PC-3 (cell line): ENCODE measurements at regions not wholly inside any gene's neighbourhood (a gene's known extent, or its start where the extent isn't known, plus 50 kb on each side); places are given as distances from the start of the nearest gene placed in this dataset.
A peak's percentile ranks its signal among the peaks of the same experiment; 100 is the strongest.

ENCODE experiments used
- ATAC-seq: fragments of 200-7000 bp; cut with Tn5 transposase; 2 replicates; pipeline ENCODE4 v1.9.1; 2020; ENCODE audit warnings: mild to moderate bottlenecking, moderate library complexity
- BruUV-seq: library from RNA; stranded (reverse); fragments of 400-500 nt; replicated peaks from 2 replicates; lab custom pipeline; 2021; lab: Mats Ljungman, UMichigan
- CTCF ChIA-PET: fragments of 300-600 bp; sonication (Branson Sonifier 250); formaldehyde crosslinking; loops from one replicate; lab custom pipeline; 2022; ENCODE audit warnings: antibody characterized with exemption; lab: Charles Lee
- POLR2A ChIA-PET: fragments of 300-600 bp; sonication (Branson Sonifier 250); formaldehyde crosslinking; loops from one replicate; lab custom pipeline; 2022; ENCODE audit warnings: antibody characterized with exemption; ENCODE audit not compliant: unreplicated experiment; lab: Charles Lee
- DNase-seq: peaks from one replicate; pipeline ENCODE4 v3.0.0-alpha.2; 2015
- H2AFZ ChIP-seq: fragments of 300-600 bp; sonication (generic); 2 replicates; pipeline ENCODE4 v1.6.0; 2016; ENCODE audit warnings: antibody characterized with exemption, low read length
- H3F3A ChIP-seq: fragments of 300-600 bp; sonication (generic); one replicate; pipeline ENCODE4 v1.6.0; 2017; ENCODE audit warnings: antibody characterized with exemption, low read length, control low read depth, mild to moderate bottlenecking; ENCODE audit not compliant: unreplicated experiment
- H3K27ac ChIP-seq: fragments of 300-600 bp; sonication (generic); 2 replicates; pipeline ENCODE4 v1.5.1; 2016; ENCODE audit warnings: mild to moderate bottlenecking, low read length
- H3K27me3 ChIP-seq: fragments of 300-600 bp; sonication (generic); 2 replicates; pipeline ENCODE4 v1.6.1; 2016; ENCODE audit warnings: low read length, mixed read lengths
- H3K36me3 ChIP-seq: fragments of 300-600 bp; sonication (generic); 2 replicates; pipeline ENCODE4 v1.6.1; 2016; ENCODE audit warnings: low read depth, mixed run types, low read length, mixed read lengths
- H3K4me1 ChIP-seq: fragments of 300-600 bp; sonication (generic); 2 replicates; pipeline ENCODE4 v1.5.1; 2016; ENCODE audit warnings: low read length; ENCODE audit not compliant: insufficient read depth
- H3K4me2 ChIP-seq: fragments of 300-600 bp; sonication (generic); 2 replicates; pipeline ENCODE4 v1.6.0; 2016; ENCODE audit warnings: low read length
- H3K4me3 ChIP-seq: fragments of 300-600 bp; sonication (generic); 2 replicates; pipeline ENCODE4 v1.5.1; 2016; ENCODE audit warnings: mild to moderate bottlenecking, low read length, mixed read lengths
- H3K79me2 ChIP-seq: fragments of 300-600 bp; sonication (generic); 2 replicates; pipeline ENCODE4 v1.6.1; 2017; ENCODE audit warnings: low read length, mixed read lengths
- H3K9ac ChIP-seq: fragments of 300-600 bp; sonication (generic); 2 replicates; pipeline ENCODE4 v1.6.0; 2016; ENCODE audit warnings: mild to moderate bottlenecking, low read length
- H3K9me2 ChIP-seq: fragments of 300-600 bp; sonication (generic); replicated peaks from 2 replicates; pipeline ENCODE4 v1.6.1; 2016; ENCODE audit warnings: mixed run types, low read length, mixed read lengths
- H3K9me3 ChIP-seq: fragments of 300-600 bp; sonication (generic); 2 replicates; pipeline ENCODE4 v1.6.1; 2016; ENCODE audit warnings: low read length, mixed read lengths
- H4K20me1 ChIP-seq: fragments of 300-600 bp; sonication (generic); 2 replicates; pipeline ENCODE4 v1.6.1; 2016; ENCODE audit warnings: low read length, mixed read lengths
- CTCF ChIP-seq: fragments of 300-600 bp; sonication (generic); conservative IDR thresholded peaks from 2 replicates; pipeline ENCODE4 v1.5.1; 2017; ENCODE audit warnings: antibody characterized with exemption, low read depth, mild to moderate bottlenecking, low read length
- EZH2 ChIP-seq: fragments of 300-600 bp; sonication (generic); IDR thresholded peaks from one replicate; pipeline ENCODE4 v1.6.1; 2017; ENCODE audit warnings: antibody characterized with exemption, mild to moderate bottlenecking, low read length; ENCODE audit not compliant: unreplicated experiment
- EZH2phosphoT487 ChIP-seq: fragments of 300-600 bp; sonication (generic); IDR thresholded peaks from 2 replicates; pipeline ENCODE4 v1.6.1; 2018; ENCODE audit warnings: mild to moderate bottlenecking, antibody characterized with exemption, low read length, borderline replicate concordance
- intact Hi-C: fragments of 100-400 bp; cut with micrococcal nuclease; formaldehyde crosslinking; loops from 2 replicates; pipeline ENCODE4 v1.9.0; 2023

- DNase-seq (peak; percentile 91), ATAC-seq (peak; percentile 96)
- H3K36me3 ChIP-seq, result no peaks in the 10 kb centered on the region
- no peak overlapping the region for H3K4me3 ChIP-seq
- H3K79me2 ChIP-seq, result no peaks in the 10 kb centered on the region
- H3K9ac ChIP-seq, result peak overlapping the region; percentile 58
- intact Hi-C loops, result loop anchor here (1.0 to 5.0 kb wide), 2 partner anchors 101 to 107 kb away; no protein-coding TSS in a partner anchor
- H3K27ac ChIP-seq, result peak overlapping the region; percentile 86
- no peaks in the 10 kb centered on the region for H3K9me3 ChIP-seq
- peak overlapping the region; percentile 15; the same call in 1 of the 2 replicates for H2AFZ ChIP-seq
- H3K4me1 ChIP-seq, result peaks cover 23% of the 10 kb centered on the region
- BruUV-seq, result no TSS peak
- H3K27me3 ChIP-seq, result no peaks in the 10 kb centered on the region
- no peaks in the 10 kb centered on the region for H3F3A ChIP-seq
- H3K4me2 ChIP-seq, result peak overlapping the region; percentile 35; the same call in 1 of the 2 replicates
- ChIA-PET CTCF (no interaction called here), POLR2A (no interaction called here)
- no peaks in the 10 kb centered on the region for H4K20me1 ChIP-seq
- no peak for TF ChIP-seq EZH2
- TF ChIP-seq EZH2phosphoT487, result no peak
- TF ChIP-seq CTCF, result no peak
- H3K9me2 ChIP-seq, result no peaks in the 10 kb centered on the region
These were observed 730.0 kb upstream of the IGFBP3 start for GRCh38 chr7:46651070-46651469.

DNA sequence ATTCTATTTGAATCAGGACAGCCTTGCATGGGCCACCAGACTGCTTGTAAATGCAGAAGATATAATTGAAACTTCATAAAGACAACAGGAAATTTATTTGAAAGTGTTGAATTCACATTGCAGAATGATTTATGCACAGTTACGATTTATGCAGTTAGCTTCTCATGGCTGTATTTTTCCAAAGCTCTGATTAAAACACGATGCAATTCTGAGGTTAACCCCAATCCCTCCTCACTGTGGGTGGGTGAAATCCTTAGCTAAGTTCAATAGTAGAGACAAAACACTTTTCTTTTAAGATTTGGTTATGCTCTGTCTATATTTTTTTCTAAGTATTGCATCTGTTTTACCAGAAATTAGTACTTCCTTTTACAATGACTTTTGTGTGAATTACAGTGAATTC lies 728.8 kb upstream of the IGFBP3 start:
- ChIA-PET CTCF (no interaction called here), POLR2A (no interaction called here)
- no peaks in the 10 kb centered on the region for H3K9me2 ChIP-seq
- H3K9ac ChIP-seq, result no peak overlapping the region
- BruUV-seq, result no TSS peak
- no peak for TF ChIP-seq EZH2
- no peak for TF ChIP-seq EZH2phosphoT487
- no peak for TF ChIP-seq CTCF
- no peaks in the 10 kb centered on the region for H4K20me1 ChIP-seq
- H3K36me3 ChIP-seq, result no peaks in the 10 kb centered on the region
- ATAC-seq (no peak), DNase-seq (no peak)
- no peaks in the 10 kb centered on the region for H3K27me3 ChIP-seq
- H3K9me3 ChIP-seq, result no peaks in the 10 kb centered on the region
- intact Hi-C loops, result loop anchor here (5.0 kb wide), 1 partner anchor 102 kb away; no protein-coding TSS in a partner anchor
- H3K27ac ChIP-seq, result no peak overlapping the region
- no peak overlapping the region for H3K4me2 ChIP-seq
- no peaks in the 10 kb centered on the region for H3F3A ChIP-seq
- H2AFZ ChIP-seq, result no peak overlapping the region
- H3K4me3 ChIP-seq, result no peak overlapping the region
- no peaks in the 10 kb centered on the region for H3K79me2 ChIP-seq
- H3K4me1 ChIP-seq, result peaks cover 20% of the 10 kb centered on the region
